ENCODE measurements at regions not wholly inside any gene's neighbourhood (a gene's known extent, or its start where the extent isn't known, plus 50 kb on each side); places are given as distances from the start of the nearest gene placed in this dataset.

DNA sequence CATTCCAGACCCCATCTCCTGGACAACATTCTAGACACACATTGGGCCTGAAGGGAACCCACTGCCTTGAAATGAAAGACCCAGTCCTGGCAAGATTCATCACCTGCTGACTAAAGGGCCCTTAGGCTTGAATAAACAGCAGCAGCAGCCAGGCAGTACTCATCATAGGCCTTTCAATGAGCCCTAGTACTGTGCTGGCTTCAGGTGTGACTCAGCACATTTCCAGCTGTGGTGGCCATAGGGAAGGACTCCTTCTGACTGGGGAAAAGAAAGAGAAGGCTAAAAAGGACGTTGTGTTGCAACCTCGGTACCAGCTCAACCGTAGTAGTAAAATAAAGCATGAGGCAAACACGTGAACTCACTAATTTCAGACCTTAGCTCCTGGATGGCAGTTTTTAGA, 344.0 kb downstream of the ACTRT1 start:
- TF ChIP-seq, protein P1, sequence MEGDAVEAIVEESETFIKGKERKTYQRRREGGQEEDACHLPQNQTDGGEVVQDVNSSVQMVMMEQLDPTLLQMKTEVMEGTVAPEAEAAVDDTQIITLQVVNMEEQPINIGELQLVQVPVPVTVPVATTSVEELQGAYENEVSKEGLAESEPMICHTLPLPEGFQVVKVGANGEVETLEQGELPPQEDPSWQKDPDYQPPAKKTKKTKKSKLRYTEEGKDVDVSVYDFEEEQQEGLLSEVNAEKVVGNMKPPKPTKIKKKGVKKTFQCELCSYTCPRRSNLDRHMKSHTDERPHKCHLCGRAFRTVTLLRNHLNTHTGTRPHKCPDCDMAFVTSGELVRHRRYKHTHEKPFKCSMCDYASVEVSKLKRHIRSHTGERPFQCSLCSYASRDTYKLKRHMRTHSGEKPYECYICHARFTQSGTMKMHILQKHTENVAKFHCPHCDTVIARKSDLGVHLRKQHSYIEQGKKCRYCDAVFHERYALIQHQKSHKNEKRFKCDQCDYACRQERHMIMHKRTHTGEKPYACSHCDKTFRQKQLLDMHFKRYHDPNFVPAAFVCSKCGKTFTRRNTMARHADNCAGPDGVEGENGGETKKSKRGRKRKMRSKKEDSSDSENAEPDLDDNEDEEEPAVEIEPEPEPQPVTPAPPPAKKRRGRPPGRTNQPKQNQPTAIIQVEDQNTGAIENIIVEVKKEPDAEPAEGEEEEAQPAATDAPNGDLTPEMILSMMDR (IDR thresholded peaks at IDR 0.05; ENCODE audit: control extremely low read depth in 1 of 3, insufficient read depth in 1 of 3, low read depth in 1 of 3, low read length in 3 of 3), result no peak
- TF ChIP-seq TCF12 (IDR thresholded peaks at IDR 0.05; ENCODE audit: low read depth, low read length), result no peak
- no peak for TF ChIP-seq EP300 (IDR thresholded peaks at IDR 0.05; ENCODE audit: borderline replicate concordance in 1 of 2, low read depth in 2 of 2, low read length in 2 of 2)
- TF ChIP-seq CHD2 (IDR thresholded peaks at IDR 0.05; ENCODE audit: low read length), result no peak
- TF ChIP-seq POLR2A (IDR thresholded peaks at IDR 0.05; ENCODE audit: control extremely low read depth in 1 of 2, low read depth in 2 of 2, low read length in 2 of 2), result no peak
- no peak for TF ChIP-seq POLR2AphosphoS5 (IDR thresholded peaks at IDR 0.05; ENCODE audit: low read depth, low read length)
- no peak for TF ChIP-seq TBP (IDR thresholded peaks at IDR 0.05; ENCODE audit: low read depth, low read length)
- TF ChIP-seq, protein P2, sequence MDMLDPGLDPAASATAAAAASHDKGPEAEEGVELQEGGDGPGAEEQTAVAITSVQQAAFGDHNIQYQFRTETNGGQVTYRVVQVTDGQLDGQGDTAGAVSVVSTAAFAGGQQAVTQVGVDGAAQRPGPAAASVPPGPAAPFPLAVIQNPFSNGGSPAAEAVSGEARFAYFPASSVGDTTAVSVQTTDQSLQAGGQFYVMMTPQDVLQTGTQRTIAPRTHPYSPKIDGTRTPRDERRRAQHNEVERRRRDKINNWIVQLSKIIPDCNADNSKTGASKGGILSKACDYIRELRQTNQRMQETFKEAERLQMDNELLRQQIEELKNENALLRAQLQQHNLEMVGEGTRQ (IDR thresholded peaks at IDR 0.05; ENCODE audit: low read length), result no peak
